ENCODE measurements at regions not wholly inside any gene's neighbourhood (a gene's known extent, or its start where the extent isn't known, plus 50 kb on each side); places are given as distances from the start of the nearest gene placed in this dataset.

- peak in 1 of 2 donors; percentile 21 for DNase-seq (ENCODE audit: extremely low read depth in 1 of 2, low read depth in 1 of 2)
Observed at GRCh38 chr12:92034858-92035401, 110.7 kb downstream of the BTG1 start.

DNA sequence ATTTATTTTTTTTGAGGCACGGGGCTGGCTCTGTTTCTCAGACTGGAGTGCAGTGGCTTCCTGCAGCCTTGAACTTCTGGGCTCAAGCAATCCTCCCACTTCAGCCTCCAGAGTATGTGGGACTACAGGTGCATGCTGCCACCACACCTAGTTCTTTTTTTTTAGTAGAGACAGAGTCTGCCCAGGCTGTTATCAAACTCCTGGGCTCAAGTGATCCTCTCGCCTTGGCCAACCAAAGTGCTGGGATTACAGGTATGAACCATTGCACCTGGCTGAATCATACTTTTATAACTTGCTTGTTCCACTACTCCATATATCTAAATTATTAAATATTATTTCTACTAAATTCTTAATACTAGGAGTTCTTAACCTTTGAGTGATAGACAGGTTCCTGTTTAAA, 111.6 kb downstream of the BTG1 start:
- DNase-seq (ENCODE audit: extremely low read depth in 1 of 2, low read depth in 1 of 2) = no peak

- no peak for DNase-seq (ENCODE audit: extremely low read depth in 1 of 2, low read depth in 1 of 2)
Observed at GRCh38 chr12:92032965-92033364, 112.7 kb downstream of the BTG1 start.

- no peak for DNase-seq (ENCODE audit: extremely low read depth in 1 of 2, low read depth in 1 of 2)
Observed at GRCh38 chr12:92032101-92032500, 113.5 kb downstream of the BTG1 start.

GRCh38 chr12:92030618-92031017, 115.0 kb downstream of the BTG1 start:
- peak in 1 of 2 donors; percentile 26 for DNase-seq (ENCODE audit: extremely low read depth in 1 of 2, low read depth in 1 of 2)

GRCh38 chr12:92029902-92030586, 115.6 kb downstream of the BTG1 start:
- DNase-seq (ENCODE audit: extremely low read depth in 1 of 2, low read depth in 1 of 2) = no peak

GRCh38 chr12:92029136-92029535, 116.5 kb downstream of the BTG1 start:
- DNase-seq (ENCODE audit: extremely low read depth in 1 of 2, low read depth in 1 of 2) = no peak

GRCh38 chr12:92028441-92028709, 117.3 kb downstream of the BTG1 start:
- DNase-seq (ENCODE audit: extremely low read depth in 1 of 2, low read depth in 1 of 2) = no peak

- DNase-seq (ENCODE audit: extremely low read depth in 1 of 2, low read depth in 1 of 2) = no peak
Observed at GRCh38 chr12:92027701-92028440, 117.8 kb downstream of the BTG1 start.

DNA sequence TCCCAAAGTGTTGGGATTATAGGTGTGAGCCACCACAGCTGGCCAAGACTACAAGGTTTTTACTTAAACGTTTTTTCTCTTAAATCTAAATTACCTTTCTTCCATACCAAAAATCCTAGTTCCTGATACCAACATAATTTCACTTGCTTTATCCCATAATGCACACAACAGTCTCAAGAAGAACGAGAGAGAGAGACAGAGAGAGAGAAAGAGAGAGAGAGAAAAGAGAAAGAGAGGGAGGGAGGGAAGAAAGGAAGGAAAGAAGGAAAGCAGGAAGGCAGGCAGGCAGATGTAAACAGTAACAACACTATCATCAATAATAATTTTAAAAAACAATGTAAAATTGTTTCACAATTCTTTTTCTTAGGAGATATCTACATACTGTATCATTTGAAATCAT, 118.4 kb downstream of the BTG1 start:
- no peak for DNase-seq (ENCODE audit: extremely low read depth in 1 of 2, low read depth in 1 of 2)

DNA sequence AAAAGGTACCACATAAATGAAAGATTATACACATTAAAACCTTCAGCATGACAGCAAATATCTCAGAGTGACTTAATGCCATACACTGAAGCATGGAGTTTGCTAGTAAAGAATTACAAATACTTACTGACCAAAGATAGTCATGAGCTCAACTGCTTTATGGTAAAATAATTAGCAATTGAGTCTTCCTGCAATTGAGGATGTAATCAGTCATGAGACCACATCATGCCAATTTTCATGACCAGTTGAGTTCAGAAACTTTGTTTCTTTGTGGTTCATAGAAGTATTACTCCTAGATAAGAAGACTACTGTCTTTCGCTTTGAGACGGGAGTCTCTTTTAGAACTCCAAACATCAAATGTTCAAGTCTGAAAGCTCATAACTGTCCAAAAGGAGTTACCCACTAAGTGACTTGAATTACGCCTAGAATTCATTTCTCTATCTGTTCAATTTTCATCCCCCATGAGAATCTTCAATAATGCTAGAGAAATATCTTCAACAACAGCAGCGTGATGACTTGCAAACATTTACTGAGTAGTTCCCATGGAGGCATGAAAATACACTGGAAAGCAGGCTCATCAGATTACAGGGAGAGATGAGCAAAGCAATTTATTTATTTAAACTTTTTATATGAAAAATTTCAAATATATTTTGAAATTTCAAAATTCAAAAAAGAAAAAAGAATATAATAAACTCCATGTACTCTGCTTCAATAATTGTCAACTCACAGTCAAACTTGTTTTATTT, 120.0 kb downstream of the BTG1 start:
- DNase-seq (ENCODE audit: extremely low read depth in 1 of 2, low read depth in 1 of 2) = no peak

DNA sequence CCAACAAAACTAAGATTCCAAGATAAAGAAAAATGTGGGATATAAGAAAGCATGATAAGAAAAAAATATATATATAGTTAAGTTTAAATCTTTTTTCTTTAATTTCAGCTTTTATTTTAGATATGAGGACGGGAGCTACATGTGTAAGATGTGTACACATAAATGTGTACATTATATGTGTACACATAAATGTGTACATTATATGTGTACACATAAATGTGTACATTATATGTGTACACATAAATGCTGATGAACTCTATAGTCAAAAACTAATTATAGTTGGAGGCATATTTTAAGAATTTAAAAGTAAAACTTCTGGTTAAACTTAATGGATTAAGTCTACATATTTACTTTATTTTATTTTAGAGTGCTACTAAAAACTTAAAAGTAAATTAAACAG, 123.6 kb downstream of the BTG1 start:
- no peak for DNase-seq (ENCODE audit: extremely low read depth in 1 of 2, low read depth in 1 of 2)

- DNase-seq (ENCODE audit: extremely low read depth in 1 of 2, low read depth in 1 of 2) = no peak
Observed at GRCh38 chr12:92021666-92022035, 124.0 kb downstream of the BTG1 start.

DNA sequence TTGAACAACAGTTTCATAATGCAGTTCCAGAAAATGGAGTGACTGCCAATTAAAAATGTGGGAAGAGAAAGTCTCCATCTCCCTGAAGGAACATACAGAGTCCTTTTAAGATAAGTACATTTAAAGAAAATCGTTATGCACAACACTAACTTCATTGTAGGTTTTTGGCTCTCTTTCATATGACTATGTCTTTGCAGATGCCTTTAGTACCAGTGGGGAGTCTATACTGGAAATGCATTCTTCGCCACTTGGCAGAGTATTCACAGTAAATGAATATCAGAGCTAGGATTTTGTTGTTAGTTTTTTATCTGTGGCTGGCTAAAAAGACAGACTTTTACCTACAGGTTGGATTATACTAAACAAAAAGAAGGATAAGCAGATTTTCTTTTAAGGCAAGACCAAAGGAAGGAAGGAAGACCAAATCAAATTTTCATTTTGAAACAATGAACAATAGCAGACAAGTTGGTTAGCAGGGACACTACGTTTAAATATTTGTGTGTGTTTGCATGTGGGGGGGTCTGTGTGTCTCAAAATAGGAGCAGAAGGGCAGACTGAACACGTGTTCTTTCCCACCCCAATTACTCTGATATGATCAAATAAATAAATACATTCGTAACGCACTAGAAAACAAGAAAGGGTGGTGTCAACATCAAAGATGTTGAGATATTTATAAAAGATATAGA, 124.5 kb downstream of the BTG1 start:
- no peak for DNase-seq (ENCODE audit: extremely low read depth in 1 of 2, low read depth in 1 of 2)

GRCh38 chr12:92019491-92020277, 126.0 kb downstream of the BTG1 start:
- DNase-seq (ENCODE audit: extremely low read depth in 1 of 2, low read depth in 1 of 2) = no peak

DNA sequence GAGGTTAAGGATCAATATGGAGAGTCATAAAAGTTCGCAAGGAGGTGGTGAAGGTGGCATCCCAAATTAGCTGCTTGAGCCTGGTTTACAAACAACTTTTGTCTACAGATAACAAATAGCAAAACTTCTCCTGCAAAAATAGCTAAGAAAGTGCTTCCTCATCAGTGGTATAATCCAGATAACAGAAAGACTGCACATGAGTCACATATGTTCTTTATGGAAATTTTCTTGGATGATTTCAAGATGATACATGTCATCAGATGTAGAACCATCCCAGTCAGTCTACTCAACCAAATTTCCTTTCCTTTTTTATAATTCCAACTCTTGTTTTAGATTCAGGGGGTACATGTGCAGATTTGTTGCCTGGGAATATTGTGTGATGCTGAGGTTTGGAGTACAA, 133.0 kb downstream of the BTG1 start:
- DNase-seq (ENCODE audit: extremely low read depth in 1 of 2, low read depth in 1 of 2) = no peak

DNA sequence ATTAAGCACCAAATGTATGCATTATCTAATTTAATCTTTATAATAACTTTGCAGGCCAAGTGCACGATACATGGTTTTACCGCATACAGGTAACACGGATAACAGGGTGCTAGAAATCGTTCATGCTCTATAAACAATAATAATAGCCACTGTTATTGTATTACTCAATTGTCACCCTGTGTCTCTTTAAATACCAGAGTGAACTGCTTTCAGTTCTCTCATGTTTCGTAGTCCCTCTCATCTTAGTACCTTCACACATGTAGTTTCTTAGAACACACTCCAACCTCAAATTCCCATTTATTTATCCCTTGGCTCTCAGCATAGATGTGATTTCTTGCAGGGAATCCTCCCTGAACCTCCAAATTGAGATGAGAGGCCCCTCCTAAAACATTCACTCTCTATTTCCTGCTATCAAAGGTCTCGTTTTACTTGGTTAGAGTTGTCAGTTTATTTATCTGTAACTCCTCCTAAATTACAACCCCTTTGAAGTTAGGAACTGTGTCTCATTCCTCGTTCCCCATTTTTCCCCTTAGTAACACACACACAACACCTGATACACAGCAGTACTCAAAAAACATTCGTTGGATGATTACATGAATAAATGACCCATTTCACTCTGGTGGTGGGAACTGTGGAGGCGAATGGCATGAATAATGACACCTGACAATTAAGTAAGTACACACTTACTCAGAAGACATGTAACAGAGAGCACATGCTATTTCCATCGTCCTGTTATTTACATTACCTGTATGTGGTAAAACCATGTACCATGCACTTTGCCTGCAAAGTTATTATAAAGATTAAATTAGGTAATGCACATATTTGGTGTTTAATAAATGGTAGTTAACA, 134.6 kb downstream of the BTG1 start:
- DNase-seq (ENCODE audit: extremely low read depth in 1 of 2, low read depth in 1 of 2) = no peak

DNA sequence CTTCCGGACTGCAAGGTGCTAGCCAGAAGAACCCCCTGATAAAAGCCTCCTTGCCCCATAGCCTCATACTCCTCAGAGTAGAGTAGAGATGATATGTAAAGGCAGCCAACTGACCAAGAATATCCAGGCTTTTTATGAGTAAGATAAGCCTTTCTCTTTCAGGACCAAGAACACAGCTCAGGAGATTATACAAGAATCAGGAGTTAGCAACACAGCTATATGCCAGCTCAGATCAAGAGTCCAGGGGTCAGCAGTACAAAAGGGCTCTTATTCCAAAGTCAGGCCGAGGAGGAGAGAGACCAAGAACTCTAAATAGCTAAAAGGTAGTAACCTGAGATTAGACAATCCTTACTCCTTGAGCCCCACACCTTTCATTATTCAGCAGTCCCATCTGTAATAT, 135.3 kb downstream of the BTG1 start:
- no peak for DNase-seq (ENCODE audit: extremely low read depth in 1 of 2, low read depth in 1 of 2)

GRCh38 chr12:92008345-92008744, 137.3 kb downstream of the BTG1 start:
- no peak for DNase-seq (ENCODE audit: extremely low read depth in 1 of 2, low read depth in 1 of 2)

DNA sequence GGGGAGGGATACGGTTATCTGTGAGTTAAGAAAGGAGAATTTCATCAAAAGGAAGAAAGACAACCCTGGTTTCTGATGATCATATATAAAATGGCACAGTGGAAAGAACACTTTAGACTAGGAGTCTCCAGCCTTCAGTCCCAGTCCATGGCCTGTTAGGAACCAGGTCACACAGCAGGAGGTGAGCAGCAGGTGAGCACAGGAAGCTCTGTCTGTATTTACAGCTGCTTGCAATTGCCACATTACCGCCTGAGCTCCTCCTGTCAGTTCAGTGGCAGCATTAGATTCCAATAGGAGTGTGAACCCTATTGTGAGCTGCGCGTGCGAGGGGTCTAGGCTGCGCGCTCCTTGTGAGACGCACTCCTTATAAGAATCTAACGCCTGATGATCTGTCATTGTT, 137.9 kb downstream of the BTG1 start:
- DNase-seq (ENCODE audit: extremely low read depth in 1 of 2, low read depth in 1 of 2) = no peak
